Loucy (cell line): ENCODE measurements at regions not wholly inside any gene's neighbourhood (a gene's known extent, or its start where the extent isn't known, plus 50 kb on each side); places are given as distances from the start of the nearest gene placed in this dataset.

ENCODE experiments used
- H2AFZ ChIP-seq: fragments of 200-600 bp; sonication (generic); 2 replicates; pipeline ENCODE4 v1.6.0; 2016; ENCODE audit warnings: antibody characterized with exemption, mild to moderate bottlenecking, low read length, moderate library complexity
- H3F3A ChIP-seq: fragments of 200-600 bp; 2 replicates; pipeline ENCODE4 v1.6.0; 2016; ENCODE audit warnings: antibody characterized with exemption, low read depth, mild to moderate bottlenecking
- H3K27me3 ChIP-seq: fragments of 200-600 bp; sonication (generic); 2 replicates; pipeline ENCODE4 v1.6.1; 2014; ENCODE audit warnings: low read length, mild to moderate bottlenecking; ENCODE audit not compliant: insufficient read depth, poor library complexity, severe bottlenecking
- H3K36me3 ChIP-seq: fragments of 200-600 bp; sonication (generic); 2 replicates; pipeline ENCODE4 v1.6.1; 2016; ENCODE audit warnings: low read length; ENCODE audit not compliant: insufficient read depth
- H3K4me1 ChIP-seq: fragments of 200-600 bp; sonication (generic); 2 replicates; pipeline ENCODE4 v1.5.1; 2014; ENCODE audit warnings: low read length, mild to moderate bottlenecking; ENCODE audit not compliant: insufficient read depth, poor library complexity, severe bottlenecking
- H3K4me2 ChIP-seq: fragments of 200-600 bp; sonication (generic); 2 replicates; pipeline ENCODE4 v1.6.0; 2014; ENCODE audit warnings: antibody characterized with exemption, low read length, low read depth, mild to moderate bottlenecking; ENCODE audit not compliant: poor library complexity, severe bottlenecking
- H3K4me3 ChIP-seq: fragments of 200-600 bp; sonication (generic); 2 replicates; pipeline ENCODE4 v1.5.1; 2014; ENCODE audit warnings: low read length, mild to moderate bottlenecking, mixed read lengths; ENCODE audit not compliant: poor library complexity, severe bottlenecking
- H3K79me2 ChIP-seq: fragments of 200-600 bp; sonication (generic); 2 replicates; pipeline ENCODE4 v1.6.1; 2014; ENCODE audit warnings: low read length; ENCODE audit not compliant: insufficient read depth
- H3K9ac ChIP-seq: fragments of 200-600 bp; sonication (generic); 2 replicates; pipeline ENCODE4 v1.6.0; 2014; ENCODE audit warnings: mild to moderate bottlenecking, low read depth, low read length, moderate library complexity; ENCODE audit not compliant: poor library complexity, severe bottlenecking
- H3K9me2 ChIP-seq: fragments of 200-600 bp; sonication (generic); replicated peaks from 2 replicates; pipeline ENCODE4 v1.6.1; 2016; ENCODE audit warnings: low read depth, low read length, mixed read lengths
- H3K9me3 ChIP-seq: fragments of 200-600 bp; sonication (generic); 2 replicates; pipeline ENCODE4 v1.6.1; 2014; ENCODE audit warnings: mild to moderate bottlenecking, antibody characterized with exemption, low read length, low read depth; ENCODE audit not compliant: insufficient read depth
- H4K20me1 ChIP-seq: fragments of 200-600 bp; sonication (generic); 2 replicates; pipeline ENCODE4 v1.6.0; 2014; ENCODE audit warnings: antibody characterized with exemption, low read length, mild to moderate bottlenecking; ENCODE audit not compliant: insufficient read depth, poor library complexity, severe bottlenecking
- EZH2phosphoT487 ChIP-seq: fragments of 200-600 bp; IDR thresholded peaks from 2 replicates; pipeline ENCODE4 v1.6.1; 2018; ENCODE audit warnings: antibody characterized with exemption, mild to moderate bottlenecking, moderate library complexity, borderline replicate concordance
- TF ChIP-seq, protein P1 (sequence below): fragments of 200-600 bp; sonication (generic); conservative IDR thresholded peaks from 2 replicates; pipeline ENCODE4 v1.5.1; 2014; ENCODE audit warnings: mild to moderate bottlenecking, antibody characterized with exemption, low read length

DNA sequence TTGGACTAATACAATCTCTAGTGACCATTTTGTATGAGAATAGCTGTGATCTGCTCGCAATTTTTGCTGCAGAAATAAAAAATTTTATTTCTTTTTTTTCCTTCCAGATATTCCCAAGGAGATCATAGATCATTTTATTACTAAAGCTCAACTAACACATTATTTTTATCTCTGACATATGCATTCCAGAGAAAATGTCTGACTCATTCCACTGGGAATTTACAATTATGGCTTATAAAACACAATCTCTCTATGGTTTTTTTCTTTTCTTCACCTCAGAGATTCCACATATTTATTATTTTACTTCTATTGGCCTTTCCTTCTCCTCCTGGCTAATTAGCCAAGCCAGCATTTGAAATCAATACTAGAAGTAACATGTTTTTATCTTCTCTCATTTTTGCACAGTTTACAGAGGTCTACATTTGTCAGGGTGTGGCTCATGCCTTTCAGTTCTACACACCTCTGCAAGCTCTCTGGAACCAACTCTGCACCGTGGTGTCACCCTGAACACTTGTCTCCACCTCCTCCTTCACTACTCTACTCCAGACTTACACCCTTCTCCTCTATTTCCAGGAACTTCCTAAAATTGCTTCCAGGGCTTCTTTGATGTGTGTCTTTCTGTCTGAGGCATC, 59.8 kb upstream of the GPM6A start:
- Histone ChIP-seq H4K20me1 (no peaks in the 10 kb centered on the region), H3K27me3 (no peaks in the 10 kb centered on the region)

DNA sequence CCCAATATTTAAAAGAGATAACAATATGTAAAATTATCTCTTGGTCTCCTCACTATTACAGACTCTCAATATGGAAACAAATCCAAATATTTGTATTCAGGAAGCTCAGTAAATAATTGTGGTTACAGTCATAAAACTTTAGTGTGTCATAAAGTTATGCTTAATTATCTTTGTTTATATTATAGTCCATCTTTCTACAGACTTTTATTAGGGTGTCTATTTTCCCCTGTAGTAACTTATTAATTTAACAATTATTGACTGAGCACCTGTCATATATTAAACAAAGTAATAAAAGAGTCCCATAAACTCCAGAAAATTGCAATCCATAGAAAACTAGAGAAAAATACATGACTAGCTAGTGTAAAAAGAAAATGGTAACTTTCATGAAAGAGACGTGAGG, 61.6 kb upstream of the GPM6A start:
- H3K27me3 ChIP-seq, result no peaks in the 10 kb centered on the region
- no peak for TF ChIP-seq EZH2phosphoT487
- TF ChIP-seq, protein P1, sequence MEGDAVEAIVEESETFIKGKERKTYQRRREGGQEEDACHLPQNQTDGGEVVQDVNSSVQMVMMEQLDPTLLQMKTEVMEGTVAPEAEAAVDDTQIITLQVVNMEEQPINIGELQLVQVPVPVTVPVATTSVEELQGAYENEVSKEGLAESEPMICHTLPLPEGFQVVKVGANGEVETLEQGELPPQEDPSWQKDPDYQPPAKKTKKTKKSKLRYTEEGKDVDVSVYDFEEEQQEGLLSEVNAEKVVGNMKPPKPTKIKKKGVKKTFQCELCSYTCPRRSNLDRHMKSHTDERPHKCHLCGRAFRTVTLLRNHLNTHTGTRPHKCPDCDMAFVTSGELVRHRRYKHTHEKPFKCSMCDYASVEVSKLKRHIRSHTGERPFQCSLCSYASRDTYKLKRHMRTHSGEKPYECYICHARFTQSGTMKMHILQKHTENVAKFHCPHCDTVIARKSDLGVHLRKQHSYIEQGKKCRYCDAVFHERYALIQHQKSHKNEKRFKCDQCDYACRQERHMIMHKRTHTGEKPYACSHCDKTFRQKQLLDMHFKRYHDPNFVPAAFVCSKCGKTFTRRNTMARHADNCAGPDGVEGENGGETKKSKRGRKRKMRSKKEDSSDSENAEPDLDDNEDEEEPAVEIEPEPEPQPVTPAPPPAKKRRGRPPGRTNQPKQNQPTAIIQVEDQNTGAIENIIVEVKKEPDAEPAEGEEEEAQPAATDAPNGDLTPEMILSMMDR, result no peak
- H3K4me3 ChIP-seq, result no peak overlapping the region
- no peaks in the 10 kb centered on the region for H3K9me3 ChIP-seq
- no peak overlapping the region for H2AFZ ChIP-seq
- no peaks in the 10 kb centered on the region for H3K36me3 ChIP-seq
- H4K20me1 ChIP-seq, result no peaks in the 10 kb centered on the region
- H3K79me2 ChIP-seq, result no peaks in the 10 kb centered on the region
- H3K4me2 ChIP-seq, result no peak overlapping the region
- H3F3A ChIP-seq, result no peaks in the 10 kb centered on the region
- H3K9ac ChIP-seq, result no peak overlapping the region
- no peaks in the 10 kb centered on the region for H3K4me1 ChIP-seq
- H3K9me2 ChIP-seq, result no peaks in the 10 kb centered on the region

More for the DNA sequence above, 59.8 kb upstream of the GPM6A start:
- TF ChIP-seq, protein P1, result no peak
- TF ChIP-seq EZH2phosphoT487, result no peak
- H3K9ac ChIP-seq, result no peak overlapping the region
- H3K36me3 ChIP-seq, result no peaks in the 10 kb centered on the region
- H3K4me1 ChIP-seq, result no peaks in the 10 kb centered on the region
- H2AFZ ChIP-seq, result no peak overlapping the region
- no peak overlapping the region for H3K4me3 ChIP-seq
- H3K4me2 ChIP-seq, result no peak overlapping the region
- no peaks in the 10 kb centered on the region for H3K79me2 ChIP-seq
- H3K9me2 ChIP-seq, result no peaks in the 10 kb centered on the region
- no peaks in the 10 kb centered on the region for H3F3A ChIP-seq
- no peaks in the 10 kb centered on the region for H3K9me3 ChIP-seq

DNA sequence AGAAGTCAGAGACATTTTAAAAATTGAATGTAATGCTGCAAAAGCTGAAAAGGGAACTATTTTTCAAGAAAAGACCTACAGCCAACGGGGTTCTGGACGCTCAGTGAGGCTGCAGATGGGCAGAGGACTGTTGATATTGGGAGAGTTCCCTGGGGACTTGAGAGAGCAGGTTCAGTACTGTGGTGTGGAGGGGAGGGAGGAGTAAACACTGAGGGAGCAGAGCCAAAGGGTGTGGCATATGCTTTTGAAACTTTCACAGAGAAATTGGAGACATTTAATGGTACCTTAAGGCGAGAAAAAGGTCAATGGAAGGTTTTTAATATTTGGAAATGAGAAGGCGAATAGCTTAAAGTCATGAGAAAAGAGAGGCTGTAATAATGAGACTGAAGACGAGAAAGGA, 62.2 kb upstream of the GPM6A start:
- Histone ChIP-seq H3K9me3 (no peaks in the 10 kb centered on the region), H2AFZ (no peak overlapping the region), H3K4me3 (no peak overlapping the region), H3K9me2 (no peaks in the 10 kb centered on the region), H3K4me2 (no peak overlapping the region), H3K79me2 (no peaks in the 10 kb centered on the region), H3F3A (no peaks in the 10 kb centered on the region), H4K20me1 (no peaks in the 10 kb centered on the region), H3K27me3 (no peaks in the 10 kb centered on the region), H3K4me1 (no peaks in the 10 kb centered on the region), H3K36me3 (no peaks in the 10 kb centered on the region), H3K9ac (no peak overlapping the region)
- TF ChIP-seq EZH2phosphoT487, result no peak
- TF ChIP-seq, protein P1, result no peak
